CD14-positive monocyte (primary cell): ENCODE measurements at regions not wholly inside any gene's neighbourhood (a gene's known extent, or its start where the extent isn't known, plus 50 kb on each side); places are given as distances from the start of the nearest gene placed in this dataset.

Experiments used
- DNase-seq, 3 donors: peaks; one replicate each; pipeline ENCODE4 v3.0.0-alpha.2; 2011 to 2022
- H2AFZ ChIP-seq: 2 replicates; pipeline ENCODE4 v1.6.0; 2012; ENCODE audit warnings: mild to moderate bottlenecking, low read depth, low read length, inconsistent platforms; ENCODE audit not compliant: insufficient read depth, poor library complexity, severe bottlenecking
- H3K27ac ChIP-seq, 2 donors: 1 replicate in 1 of 2; 2 replicates in 1 of 2; pipeline ENCODE4 v1.5.1; 2012 to 2013; ENCODE audit warnings: low read length in 2 of 2, control low read depth in 1 of 2, inconsistent platforms in 1 of 2, low read depth in 1 of 2, mild to moderate bottlenecking in 1 of 2
- H3K27me3 ChIP-seq, 2 donors: one replicate each; pipeline versions ENCODE4 v1.6.0 to v1.6.1; 2011 to 2013; ENCODE audit warnings: low read length in 2 of 2; ENCODE audit not compliant: control insufficient read depth in 2 of 2, insufficient read depth in 2 of 2
- H3K36me3 ChIP-seq, 2 donors: replicated peaks in 1 of 2; 1 replicate in 1 of 2; 2 replicates in 1 of 2; pipeline versions ENCODE4 v1.5.1 to v1.6.1; 2012 to 2013; ENCODE audit warnings: low read length in 2 of 2, control low read depth in 1 of 2, inconsistent platforms in 1 of 2, mild to moderate bottlenecking in 1 of 2; ENCODE audit not compliant: insufficient read depth in 2 of 2, control insufficient read depth in 1 of 2
- H3K4me1 ChIP-seq, 2 donors: 1 replicate in 1 of 2; 2 replicates in 1 of 2; pipeline versions ENCODE4 v1.5.1 to v1.6.1; 2012 to 2013; ENCODE audit warnings: low read length in 2 of 2, control low read depth in 1 of 2, inconsistent platforms in 1 of 2, mild to moderate bottlenecking in 1 of 2, moderate library complexity in 1 of 2; ENCODE audit not compliant: insufficient read depth in 2 of 2, control insufficient read depth in 1 of 2
- H3K4me2 ChIP-seq: replicated peaks from 2 replicates; pipeline ENCODE3; 2012; ENCODE audit warnings: low read length, moderate library complexity, mild to moderate bottlenecking; ENCODE audit not compliant: poor library complexity, severe bottlenecking; ENCODE audit errors: extremely low read depth
- H3K4me3 ChIP-seq, 3 experiments: fragments of 200-600 bp in 1 of 3; sonication (generic) in 1 of 3; replicated peaks in 1 of 3; 1 replicate in 2 of 3; 2 replicates in 1 of 3; pipeline ENCODE4 v1.5.1; 2011 to 2013; ENCODE audit warnings: low read length in 3 of 3, mild to moderate bottlenecking in 3 of 3, control low read depth in 2 of 3, low read depth in 2 of 3, inconsistent platforms in 1 of 3, moderate library complexity in 1 of 3
- H3K79me2 ChIP-seq: 2 replicates; pipeline ENCODE4 v1.6.0; 2012; ENCODE audit warnings: mild to moderate bottlenecking, control low read depth, inconsistent platforms, low read length, moderate library complexity; ENCODE audit not compliant: insufficient read depth
- H3K9ac ChIP-seq: 2 replicates; pipeline ENCODE4 v1.6.0; 2017; ENCODE audit warnings: low read length, mild to moderate bottlenecking; ENCODE audit not compliant: insufficient read depth, poor library complexity, severe bottlenecking
- H3K9me3 ChIP-seq, 2 donors: replicated peaks in 1 of 2; 1 replicate in 1 of 2; 2 replicates in 1 of 2; pipeline versions ENCODE4 v1.5.1 to v1.6.1; 2012 to 2013; ENCODE audit warnings: low read length in 2 of 2, control low read depth in 1 of 2; ENCODE audit not compliant: control insufficient read depth in 1 of 2, insufficient read depth in 1 of 2
- H4K20me1 ChIP-seq: 2 replicates; pipeline ENCODE4 v1.6.0; 2012; ENCODE audit warnings: mild to moderate bottlenecking, low read length, control low read depth, moderate library complexity; ENCODE audit not compliant: insufficient read depth
- H3K27ac Mint-ChIP-seq, 7 donors: one replicate each; pipeline ENCODE4 v1.8.0; 2020; ENCODE audit warnings: mild to moderate bottlenecking in 7 of 7, mixed read lengths in 7 of 7, moderate library complexity in 6 of 7, inconsistent platforms in 2 of 7
- H3K27me3 Mint-ChIP-seq, 3 donors: one replicate each; pipeline ENCODE4 v1.8.0; 2021 to 2022; ENCODE audit warnings: low read depth in 3 of 3, mild to moderate bottlenecking in 3 of 3, mixed read lengths in 3 of 3, moderate library complexity in 3 of 3, inconsistent platforms in 1 of 3
- H3K36me3 Mint-ChIP-seq, 2 donors: one replicate each; pipeline ENCODE4 v1.8.0; 2020; ENCODE audit warnings: mixed read lengths in 2 of 2, inconsistent platforms in 1 of 2, mild to moderate bottlenecking in 1 of 2
- H3K4me1 Mint-ChIP-seq: one replicate; pipeline ENCODE4 v1.8.0; 2020; ENCODE audit warnings: mild to moderate bottlenecking, mixed read lengths
- H3K4me3 Mint-ChIP-seq, 2 donors: one replicate each; pipeline ENCODE4 v1.8.0; 2020; ENCODE audit warnings: mild to moderate bottlenecking in 2 of 2, mixed read lengths in 2 of 2, moderate library complexity in 1 of 2
- H3K9me3 Mint-ChIP-seq, 7 donors: one replicate each; pipeline ENCODE4 v1.8.0; 2020 to 2022; ENCODE audit warnings: mixed read lengths in 7 of 7, mild to moderate bottlenecking in 6 of 7, moderate library complexity in 6 of 7, inconsistent platforms in 2 of 7
- CTCF ChIP-seq: fragments of 200-600 bp; IDR thresholded peaks from one replicate; pipeline ENCODE4 v1.8.0; 2022; ENCODE audit warnings: antibody characterized with exemption, mild to moderate bottlenecking
- WGBS: methylation state at CpG from one replicate; pipeline ENCODE4 v1.1.5; 2013; ENCODE audit warnings: missing lambda C conversion rate; ENCODE audit not compliant: insufficient coverage; 5-methylcytosine and 5-hydroxymethylcytosine counted together
- intact Hi-C, 2 donors: fragments of 100-400 bp; cut with micrococcal nuclease; formaldehyde crosslinking; loops; one replicate each; pipeline versions ENCODE4 v1.15.0 to v1.15.1; 2023

DNA sequence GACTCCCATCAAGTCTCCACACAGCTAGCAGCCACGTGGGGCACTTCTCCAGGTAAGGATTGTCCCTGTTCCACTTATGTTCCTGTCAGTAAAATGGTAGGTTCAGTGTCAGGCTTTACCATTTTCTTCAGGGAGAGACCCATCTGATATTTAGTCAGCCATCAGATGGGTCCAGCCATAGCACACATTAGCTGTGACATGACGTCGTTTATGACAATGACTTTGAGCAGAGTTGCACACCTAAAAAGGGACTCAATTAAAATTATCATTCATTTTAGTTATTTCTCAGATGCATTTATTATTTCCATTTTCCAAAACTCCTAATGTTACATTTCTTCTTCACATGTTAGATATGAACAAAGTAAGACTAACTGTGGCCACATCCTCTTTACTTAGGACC lies 68.2 kb upstream of the SNRPN start:
- Histone ChIP-seq H3K4me2 (no peak overlapping the region), H4K20me1 (no peaks in the 10 kb centered on the region), H3K79me2 (no peaks in the 10 kb centered on the region), H3K4me1 (no peaks in the 10 kb centered on the region), H3K4me3 (no peak overlapping the region), H3K27me3 (no peaks in the 10 kb centered on the region), H3K27ac (no peak overlapping the region), H3K9ac (no peak overlapping the region), H3K9me3 (peaks cover 35 to 53% of the 10 kb centered on the region in 2 donors), H3K36me3 (no peaks in the 10 kb centered on the region), H2AFZ (no peak overlapping the region)
- Mint-ChIP-seq H3K9me3 (peaks cover 5 to 49% (median 40%) of the 10 kb centered on the region in 7 donors), H3K27ac (no peak overlapping the region), H3K4me3 (no peak overlapping the region), H3K27me3 (no peaks in the 10 kb centered on the region), H3K4me1 (no peaks in the 10 kb centered on the region), H3K36me3 (no peaks in the 10 kb centered on the region)
- TF ChIP-seq CTCF: no peak
- DNase-seq: no peak
- intact Hi-C loops: no loop called here
- WGBS: 58% methylated on average over 2 of the region's 3 CpGs

- Mint-ChIP-seq H3K4me1 (no peaks in the 10 kb centered on the region), H3K27ac (no peak overlapping the region), H3K4me3 (no peak overlapping the region), H3K9me3 (peaks cover 12 to 60% (median 42%) of the 10 kb centered on the region in 7 donors), H3K36me3 (no peaks in the 10 kb centered on the region), H3K27me3 (peaks cover 0 to 2% (median 0%) of the 10 kb centered on the region in 3 donors)
- DNase-seq: no peak
- intact Hi-C loops: no loop called here
- TF ChIP-seq CTCF: no peak
- no peak overlapping the region for H3K4me3 ChIP-seq
- 71% methylated on average over 6 of the region's 8 CpGs for WGBS
- no peaks in the 10 kb centered on the region for H3K36me3 ChIP-seq
- no peaks in the 10 kb centered on the region for H3K27me3 ChIP-seq
- no peaks in the 10 kb centered on the region for H4K20me1 ChIP-seq
- no peak overlapping the region for H2AFZ ChIP-seq
- no peaks in the 10 kb centered on the region for H3K79me2 ChIP-seq
- H3K27ac ChIP-seq: no peak overlapping the region
- H3K4me2 ChIP-seq: no peak overlapping the region
- peaks cover 42 to 76% of the 10 kb centered on the region in 2 donors for H3K9me3 ChIP-seq
- no peak overlapping the region for H3K9ac ChIP-seq
- no peaks in the 10 kb centered on the region for H3K4me1 ChIP-seq
These were observed 56.0 kb upstream of the SNRPN start for GRCh38 chr15:24898715-24899272.
